ENCODE measurements at regions not wholly inside any gene's neighbourhood (a gene's known extent, or its start where the extent isn't known, plus 50 kb on each side); places are given as distances from the start of the nearest gene placed in this dataset.

GRCh38 chr21:27388825-27389224 lies 421.9 kb upstream of the ADAMTS5 start:
- TF ChIP-seq, protein P1, sequence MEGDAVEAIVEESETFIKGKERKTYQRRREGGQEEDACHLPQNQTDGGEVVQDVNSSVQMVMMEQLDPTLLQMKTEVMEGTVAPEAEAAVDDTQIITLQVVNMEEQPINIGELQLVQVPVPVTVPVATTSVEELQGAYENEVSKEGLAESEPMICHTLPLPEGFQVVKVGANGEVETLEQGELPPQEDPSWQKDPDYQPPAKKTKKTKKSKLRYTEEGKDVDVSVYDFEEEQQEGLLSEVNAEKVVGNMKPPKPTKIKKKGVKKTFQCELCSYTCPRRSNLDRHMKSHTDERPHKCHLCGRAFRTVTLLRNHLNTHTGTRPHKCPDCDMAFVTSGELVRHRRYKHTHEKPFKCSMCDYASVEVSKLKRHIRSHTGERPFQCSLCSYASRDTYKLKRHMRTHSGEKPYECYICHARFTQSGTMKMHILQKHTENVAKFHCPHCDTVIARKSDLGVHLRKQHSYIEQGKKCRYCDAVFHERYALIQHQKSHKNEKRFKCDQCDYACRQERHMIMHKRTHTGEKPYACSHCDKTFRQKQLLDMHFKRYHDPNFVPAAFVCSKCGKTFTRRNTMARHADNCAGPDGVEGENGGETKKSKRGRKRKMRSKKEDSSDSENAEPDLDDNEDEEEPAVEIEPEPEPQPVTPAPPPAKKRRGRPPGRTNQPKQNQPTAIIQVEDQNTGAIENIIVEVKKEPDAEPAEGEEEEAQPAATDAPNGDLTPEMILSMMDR (IDR thresholded peaks at IDR 0.05; ENCODE audit: poor library complexity) = no peak
- TF ChIP-seq EZH2 (IDR thresholded peaks at IDR 0.05; ENCODE audit: borderline replicate concordance) = no peak
